Osteoblast (primary cell): ENCODE measurements at regions not wholly inside any gene's neighbourhood (a gene's known extent, or its start where the extent isn't known, plus 50 kb on each side); places are given as distances from the start of the nearest gene placed in this dataset.

Experiments
- DNase-seq: peaks from one replicate; pipeline ENCODE4 v3.0.0; 2011; ENCODE audit warnings: low spot score, mixed read lengths; ENCODE audit not compliant: insufficient read length; ENCODE audit errors: missing footprints
- H2AFZ ChIP-seq: 2 replicates; pipeline ENCODE4 v1.6.0; 2011; ENCODE audit warnings: mild to moderate bottlenecking, low read length
- H3K27ac ChIP-seq: 2 replicates; pipeline ENCODE4 v1.5.1; 2011; ENCODE audit warnings: mild to moderate bottlenecking, low read depth, low read length, moderate library complexity
- H3K27me3 ChIP-seq: 2 replicates; pipeline ENCODE4 v1.6.0; 2012; ENCODE audit warnings: mild to moderate bottlenecking, control low read depth, inconsistent platforms, low read length, moderate library complexity; ENCODE audit not compliant: insufficient read depth
- H3K36me3 ChIP-seq: 2 replicates; pipeline ENCODE4 v1.5.1; 2011; ENCODE audit warnings: mild to moderate bottlenecking, low read length, control low read depth, moderate library complexity; ENCODE audit not compliant: insufficient read depth
- H3K4me1 ChIP-seq: 2 replicates; pipeline ENCODE4 v1.5.1; 2011; ENCODE audit warnings: mild to moderate bottlenecking, low read length, control low read depth, moderate library complexity; ENCODE audit not compliant: insufficient read depth
- H3K4me2 ChIP-seq: 2 replicates; pipeline ENCODE4 v1.6.0; 2011; ENCODE audit warnings: mild to moderate bottlenecking, low read length; ENCODE audit not compliant: insufficient read depth
- H3K4me3 ChIP-seq: fragments of 200-600 bp; sonication (generic); 3 replicates; pipeline ENCODE4 v1.5.1; 2012; ENCODE audit warnings: mild to moderate bottlenecking, low read length, inconsistent platforms; ENCODE audit not compliant: insufficient read depth
- H3K79me2 ChIP-seq: 2 replicates; pipeline ENCODE4 v1.6.0; 2012; ENCODE audit warnings: mild to moderate bottlenecking, low read length, control low read depth, inconsistent platforms; ENCODE audit not compliant: insufficient read depth
- H3K9me3 ChIP-seq: 2 replicates; pipeline ENCODE4 v1.5.1; 2011; ENCODE audit warnings: low read depth, low read length, control low read depth
- H4K20me1 ChIP-seq: 2 replicates; pipeline ENCODE4 v1.6.0; 2012; ENCODE audit warnings: mild to moderate bottlenecking, low read length, control low read depth; ENCODE audit not compliant: insufficient read depth
- CTCF ChIP-seq: IDR thresholded peaks from 2 replicates; pipeline ENCODE4 v1.5.1; 2011; ENCODE audit warnings: mild to moderate bottlenecking, low read depth, low read length, moderate library complexity; ENCODE audit errors: extremely low read depth

- no peaks in the 10 kb centered on the region for H4K20me1 ChIP-seq
- DNase-seq, result no peak
- H3K4me2 ChIP-seq, result no peak overlapping the region
- no peaks in the 10 kb centered on the region for H3K9me3 ChIP-seq
- H3K4me3 ChIP-seq, result no peak overlapping the region
- no peaks in the 10 kb centered on the region for H3K4me1 ChIP-seq
- no peak for TF ChIP-seq CTCF
- no peaks in the 10 kb centered on the region for H3K36me3 ChIP-seq
- no peak overlapping the region for H3K27ac ChIP-seq
- no peaks in the 10 kb centered on the region for H3K27me3 ChIP-seq
- no peaks in the 10 kb centered on the region for H3K79me2 ChIP-seq
- H2AFZ ChIP-seq, result no peak overlapping the region
Observed at GRCh38 chr19:8926341-8926740, 83.9 kb downstream of the MUC16 start.

GRCh38 chr19:8935460-8935859, 74.7 kb downstream of the MUC16 start:
- H2AFZ ChIP-seq, result no peak overlapping the region
- DNase-seq, result no peak

GRCh38 chr19:8938576-8938975, 71.6 kb downstream of the MUC16 start:
- peaks cover 3% of the 10 kb centered on the region for H3K9me3 ChIP-seq
- no peaks in the 10 kb centered on the region for H3K4me1 ChIP-seq
- H3K4me2 ChIP-seq, result no peak overlapping the region
- H3K36me3 ChIP-seq, result no peaks in the 10 kb centered on the region
- H3K79me2 ChIP-seq, result no peaks in the 10 kb centered on the region
- no peak for TF ChIP-seq CTCF
- no peak overlapping the region for H3K27ac ChIP-seq
- no peak overlapping the region for H3K4me3 ChIP-seq
- H3K27me3 ChIP-seq, result no peaks in the 10 kb centered on the region
- no peak overlapping the region for H2AFZ ChIP-seq
- H4K20me1 ChIP-seq, result no peaks in the 10 kb centered on the region
- no peak for DNase-seq

More at GRCh38 chr19:8935460-8935859, 74.7 kb downstream of the MUC16 start:
- H3K4me3 ChIP-seq, result no peak overlapping the region
- TF ChIP-seq CTCF, result no peak
- no peaks in the 10 kb centered on the region for H4K20me1 ChIP-seq
- H3K36me3 ChIP-seq, result no peaks in the 10 kb centered on the region
- H3K4me1 ChIP-seq, result no peaks in the 10 kb centered on the region
- no peaks in the 10 kb centered on the region for H3K27me3 ChIP-seq
- H3K79me2 ChIP-seq, result no peaks in the 10 kb centered on the region
- H3K4me2 ChIP-seq, result no peak overlapping the region
- H3K27ac ChIP-seq, result no peak overlapping the region
- peaks cover 3% of the 10 kb centered on the region for H3K9me3 ChIP-seq
